ENCODE measurements at regions not wholly inside any gene's neighbourhood (a gene's known extent, or its start where the extent isn't known, plus 50 kb on each side); places are given as distances from the start of the nearest gene placed in this dataset.
"Not testable (repeated sequence)": the region's sequence is repeated elsewhere in the genome, so short reads cannot be mapped to it uniquely, and the experiment has no call there.

GRCh38 chr18:14963246-14963645 lies 215.3 kb downstream of the ANKRD30B start:
- no peak for DNase-seq
- H3K4me1 ChIP-seq: no peaks in the 10 kb centered on the region
- no peaks in the 10 kb centered on the region for H3K27me3 ChIP-seq
- H3K9me3 ChIP-seq: no peaks in the 10 kb centered on the region
- H3K4me3 ChIP-seq: no peak overlapping the region
- no peak for TF ChIP-seq CTCF (IDR thresholded peaks at IDR 0.05)
- no peak for TF ChIP-seq POLR2A (IDR thresholded peaks at IDR 0.05)
- H3K36me3 ChIP-seq: no peaks in the 10 kb centered on the region
- H3K27ac ChIP-seq: no peak overlapping the region

GRCh38 chr18:14964002-14964401 lies 216.0 kb downstream of the ANKRD30B start:
- no peaks in the 10 kb centered on the region for H3K36me3 ChIP-seq
- H3K27ac ChIP-seq: no peak overlapping the region
- H3K27me3 ChIP-seq: no peaks in the 10 kb centered on the region
- no peak overlapping the region for H3K4me3 ChIP-seq
- TF ChIP-seq CTCF (IDR thresholded peaks at IDR 0.05) (no peak), POLR2A (IDR thresholded peaks at IDR 0.05) (no peak)
- DNase-seq: no peak
- H3K4me1 ChIP-seq: no peaks in the 10 kb centered on the region
- H3K9me3 ChIP-seq: no peaks in the 10 kb centered on the region

GRCh38 chr18:14964406-14964805 lies 216.4 kb downstream of the ANKRD30B start:
- H3K27ac ChIP-seq: no peak overlapping the region
- DNase-seq: no peak
- H3K9me3 ChIP-seq: no peaks in the 10 kb centered on the region
- TF ChIP-seq POLR2A (IDR thresholded peaks at IDR 0.05) (no peak), CTCF (IDR thresholded peaks at IDR 0.05) (no peak)
- no peaks in the 10 kb centered on the region for H3K36me3 ChIP-seq
- no peak overlapping the region for H3K4me3 ChIP-seq
- H3K27me3 ChIP-seq: no peaks in the 10 kb centered on the region
- no peaks in the 10 kb centered on the region for H3K4me1 ChIP-seq

GRCh38 chr18:14964976-14965375 lies 217.0 kb downstream of the ANKRD30B start:
- DNase-seq, H3K36me3 ChIP-seq, H3K4me1 ChIP-seq, H3K4me3 ChIP-seq, H3K27me3 ChIP-seq, H3K9me3 ChIP-seq, H3K27ac ChIP-seq: not testable (repeated sequence)

- Histone ChIP-seq H3K4me1 (no peaks in the 10 kb centered on the region), H3K27me3 (no peaks in the 10 kb centered on the region), H3K4me3 (no peak overlapping the region), H3K9me3 (no peaks in the 10 kb centered on the region), H3K36me3 (no peaks in the 10 kb centered on the region), H3K27ac (no peak overlapping the region)
- TF ChIP-seq CTCF (IDR thresholded peaks at IDR 0.05) (no peak), POLR2A (IDR thresholded peaks at IDR 0.05) (no peak)
- no peak for DNase-seq
Observed at GRCh38 chr18:14965553-14965952, 217.6 kb downstream of the ANKRD30B start.

- not testable (repeated sequence) for H3K4me3 ChIP-seq, H3K36me3 ChIP-seq, H3K9me3 ChIP-seq, H3K4me1 ChIP-seq, H3K27me3 ChIP-seq, DNase-seq, H3K27ac ChIP-seq
Observed at GRCh38 chr18:14967246-14967645, 219.3 kb downstream of the ANKRD30B start.

GRCh38 chr18:14969500-14969899 lies 221.5 kb downstream of the ANKRD30B start:
- Histone ChIP-seq H3K9me3 (no peaks in the 10 kb centered on the region), H3K27me3 (no peaks in the 10 kb centered on the region), H3K36me3 (no peaks in the 10 kb centered on the region), H3K4me1 (no peaks in the 10 kb centered on the region), H3K4me3 (no peak overlapping the region), H3K27ac (no peak overlapping the region)
- no peak for DNase-seq
- TF ChIP-seq POLR2A (IDR thresholded peaks at IDR 0.05) (no peak), CTCF (IDR thresholded peaks at IDR 0.05) (no peak)

Measured in Peyer's patch (tissue), 4 donors.